HepG2 (cell line): ENCODE measurements at regions not wholly inside any gene's neighbourhood (a gene's known extent, or its start where the extent isn't known, plus 50 kb on each side); places are given as distances from the start of the nearest gene placed in this dataset.

Experiments used
- FOXK1 ChIP-seq: sonication (generic); formaldehyde crosslinking; IDR thresholded peaks from 2 replicates; pipeline ENCODE4 v1.4.0; 2020; ENCODE audit warnings: low read depth, missing genetic modification reagents, borderline replicate concordance
- FOXP1 ChIP-seq, 2 experiments: fragments of 450-650 bp in 1 of 2; IDR thresholded peaks; 2 replicates each; pipeline ENCODE4 v1.6.1; 2017 to 2018; ENCODE audit warnings: antibody characterized with exemption in 1 of 2
- MATR3 ChIP-seq: sonication (generic); formaldehyde crosslinking; IDR thresholded peaks from 2 replicates; pipeline ENCODE4 v1.4.0; 2020; ENCODE audit warnings: missing genetic modification reagents
- MED13 ChIP-seq: sonication (generic); formaldehyde crosslinking; IDR thresholded peaks from 2 replicates; pipeline ENCODE4 v1.5.0; 2020; ENCODE audit warnings: missing genetic modification reagents
- MIXL1 ChIP-seq: IDR thresholded peaks from 2 replicates; pipeline ENCODE4 v1.6.1; 2016
- NCOA2 ChIP-seq: sonication (generic); formaldehyde crosslinking; IDR thresholded peaks from 2 replicates; pipeline ENCODE4 v1.8.0; 2022; ENCODE audit warnings: inconsistent platforms
- NCOR1 ChIP-seq: fragments of 200-600 bp; sonication (generic); IDR thresholded peaks from 2 replicates; pipeline ENCODE4 v1.7.0; 2017; ENCODE audit warnings: antibody characterized with exemption, low read length, borderline replicate concordance
- NR2C2 ChIP-seq: sonication (generic); formaldehyde crosslinking; IDR thresholded peaks from 2 replicates; pipeline ENCODE4 v1.4.0; 2020; ENCODE audit warnings: missing genetic modification reagents, mild to moderate bottlenecking, moderate library complexity, borderline replicate concordance
- ONECUT2 ChIP-seq: sonication (generic); formaldehyde crosslinking; IDR thresholded peaks from 2 replicates; pipeline ENCODE4 v1.4.0; 2020; ENCODE audit warnings: missing genetic modification reagents
- PLRG1 ChIP-seq: fragments of 450-650 bp; conservative IDR thresholded peaks from 2 replicates; pipeline ENCODE4 v1.6.1; 2016
- RARA ChIP-seq: IDR thresholded peaks from 2 replicates; pipeline ENCODE4 v1.6.1; 2016; ENCODE audit warnings: missing genetic modification reagents, missing compliant biosample characterization
- SOX13 ChIP-seq, 3 experiments: fragments of 450-650 bp in 1 of 3; sonication (generic) in 1 of 3; formaldehyde crosslinking in 1 of 3; IDR thresholded peaks in 2 of 3; conservative IDR thresholded peaks in 1 of 3; 2 replicates each; pipeline versions ENCODE4 v1.5.0 to v1.6.1; 2016 to 2020; ENCODE audit warnings: antibody characterized with exemption in 1 of 3, mild to moderate bottlenecking in 1 of 3, missing compliant biosample characterization in 1 of 3, missing genetic modification reagents in 1 of 3, moderate library complexity in 1 of 3
- ZBTB8A ChIP-seq: sonication (generic); formaldehyde crosslinking; IDR thresholded peaks from 2 replicates; pipeline ENCODE4 v1.4.0; 2020; ENCODE audit warnings: mild to moderate bottlenecking, low read depth, missing genetic modification reagents, borderline replicate concordance
- ZNF264 ChIP-seq: sonication (generic); formaldehyde crosslinking; IDR thresholded peaks from 2 replicates; pipeline ENCODE4 v1.4.0; 2020; ENCODE audit warnings: missing genetic modification reagents
- ZNF546 ChIP-seq: sonication (generic); formaldehyde crosslinking; conservative IDR thresholded peaks from 2 replicates; pipeline ENCODE4 v1.8.1; 2023; ENCODE audit warnings: mild to moderate bottlenecking, missing genetic modification reagents
- ZNF891 ChIP-seq: sonication (generic); formaldehyde crosslinking; IDR thresholded peaks from 2 replicates; pipeline ENCODE4 v1.5.0; 2020; ENCODE audit warnings: mild to moderate bottlenecking, missing genetic modification reagents
- TF ChIP-seq, protein P1 (sequence below): sonication (generic); formaldehyde crosslinking; IDR thresholded peaks from 2 replicates; pipeline ENCODE4 v1.5.1; 2020; ENCODE audit warnings: mild to moderate bottlenecking, missing genetic modification reagents, borderline replicate concordance
- TF ChIP-seq, protein P2 (sequence below): IDR thresholded peaks from 2 replicates; pipeline ENCODE4 v1.6.1; 2016; ENCODE audit warnings: control low read depth
- TF ChIP-seq, protein P3 (sequence below): sonication (generic); formaldehyde crosslinking; IDR thresholded peaks from 2 replicates; pipeline ENCODE4 v1.4.0; 2020; ENCODE audit warnings: missing genetic modification reagents, borderline replicate concordance

DNA sequence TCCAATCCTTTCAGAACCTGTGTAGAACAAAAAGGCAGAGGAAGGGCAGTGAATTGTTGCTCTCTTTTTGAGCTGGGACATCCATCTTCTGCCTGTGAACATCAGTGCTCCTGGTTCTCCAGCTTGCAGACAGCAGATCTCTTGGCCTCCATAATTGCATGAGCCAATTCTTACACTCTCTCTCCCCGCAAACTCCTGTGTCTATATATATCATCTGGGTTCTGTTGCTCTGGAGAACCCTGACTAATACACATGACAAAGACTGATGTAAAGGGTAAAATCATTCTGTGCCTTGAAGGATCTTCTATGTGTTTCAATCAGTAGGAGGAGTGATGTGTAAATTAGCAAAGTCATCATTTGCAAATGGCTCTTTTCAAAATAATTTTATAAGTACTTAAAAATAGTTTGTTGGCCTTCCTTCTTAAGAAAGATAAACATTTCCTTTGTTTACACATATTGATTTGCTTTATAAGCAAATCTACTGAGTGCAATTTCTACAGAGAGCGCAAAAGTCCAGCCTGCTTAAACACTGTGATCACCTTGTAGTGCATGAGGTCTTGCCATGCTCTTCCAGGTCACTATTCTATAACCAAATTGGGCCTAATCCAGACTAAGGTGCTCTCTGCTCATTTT, 154.9 kb upstream of the ANKRD28 start (continued):
- TF ChIP-seq, protein P1, sequence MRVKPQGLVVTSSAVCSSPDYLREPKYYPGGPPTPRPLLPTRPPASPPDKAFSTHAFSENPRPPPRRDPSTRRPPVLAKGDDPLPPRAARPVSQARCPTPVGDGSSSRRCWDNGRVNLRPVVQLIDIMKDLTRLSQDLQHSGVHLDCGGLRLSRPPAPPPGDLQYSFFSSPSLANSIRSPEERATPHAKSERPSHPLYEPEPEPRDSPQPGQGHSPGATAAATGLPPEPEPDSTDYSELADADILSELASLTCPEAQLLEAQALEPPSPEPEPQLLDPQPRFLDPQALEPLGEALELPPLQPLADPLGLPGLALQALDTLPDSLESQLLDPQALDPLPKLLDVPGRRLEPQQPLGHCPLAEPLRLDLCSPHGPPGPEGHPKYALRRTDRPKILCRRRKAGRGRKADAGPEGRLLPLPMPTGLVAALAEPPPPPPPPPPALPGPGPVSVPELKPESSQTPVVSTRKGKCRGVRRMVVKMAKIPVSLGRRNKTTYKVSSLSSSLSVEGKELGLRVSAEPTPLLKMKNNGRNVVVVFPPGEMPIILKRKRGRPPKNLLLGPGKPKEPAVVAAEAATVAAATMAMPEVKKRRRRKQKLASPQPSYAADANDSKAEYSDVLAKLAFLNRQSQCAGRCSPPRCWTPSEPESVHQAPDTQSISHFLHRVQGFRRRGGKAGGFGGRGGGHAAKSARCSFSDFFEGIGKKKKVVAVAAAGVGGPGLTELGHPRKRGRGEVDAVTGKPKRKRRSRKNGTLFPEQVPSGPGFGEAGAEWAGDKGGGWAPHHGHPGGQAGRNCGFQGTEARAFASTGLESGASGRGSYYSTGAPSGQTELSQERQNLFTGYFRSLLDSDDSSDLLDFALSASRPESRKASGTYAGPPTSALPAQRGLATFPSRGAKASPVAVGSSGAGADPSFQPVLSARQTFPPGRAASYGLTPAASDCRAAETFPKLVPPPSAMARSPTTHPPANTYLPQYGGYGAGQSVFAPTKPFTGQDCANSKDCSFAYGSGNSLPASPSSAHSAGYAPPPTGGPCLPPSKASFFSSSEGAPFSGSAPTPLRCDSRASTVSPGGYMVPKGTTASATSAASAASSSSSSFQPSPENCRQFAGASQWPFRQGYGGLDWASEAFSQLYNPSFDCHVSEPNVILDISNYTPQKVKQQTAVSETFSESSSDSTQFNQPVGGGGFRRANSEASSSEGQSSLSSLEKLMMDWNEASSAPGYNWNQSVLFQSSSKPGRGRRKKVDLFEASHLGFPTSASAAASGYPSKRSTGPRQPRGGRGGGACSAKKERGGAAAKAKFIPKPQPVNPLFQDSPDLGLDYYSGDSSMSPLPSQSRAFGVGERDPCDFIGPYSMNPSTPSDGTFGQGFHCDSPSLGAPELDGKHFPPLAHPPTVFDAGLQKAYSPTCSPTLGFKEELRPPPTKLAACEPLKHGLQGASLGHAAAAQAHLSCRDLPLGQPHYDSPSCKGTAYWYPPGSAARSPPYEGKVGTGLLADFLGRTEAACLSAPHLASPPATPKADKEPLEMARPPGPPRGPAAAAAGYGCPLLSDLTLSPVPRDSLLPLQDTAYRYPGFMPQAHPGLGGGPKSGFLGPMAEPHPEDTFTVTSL = peak; percentile 48; the same call in 1 of the 2 replicates
- TF ChIP-seq PLRG1 = no peak
- no peak for TF ChIP-seq MATR3 (CRISPR knock-in tag)
- peak; percentile 38; the same call in 1 of the 2 replicates for TF ChIP-seq MIXL1 (CRISPR knock-in tag)
- 0 out of 2 replicates have a peak, but pooled peaks have one; percentile 12 for TF ChIP-seq RARA
- peak; percentile 83 for TF ChIP-seq ONECUT2 (CRISPR knock-in tag)
- peak; percentile 51; the same call in 1 of the 2 replicates for TF ChIP-seq NCOR1
- TF ChIP-seq, protein P2, sequence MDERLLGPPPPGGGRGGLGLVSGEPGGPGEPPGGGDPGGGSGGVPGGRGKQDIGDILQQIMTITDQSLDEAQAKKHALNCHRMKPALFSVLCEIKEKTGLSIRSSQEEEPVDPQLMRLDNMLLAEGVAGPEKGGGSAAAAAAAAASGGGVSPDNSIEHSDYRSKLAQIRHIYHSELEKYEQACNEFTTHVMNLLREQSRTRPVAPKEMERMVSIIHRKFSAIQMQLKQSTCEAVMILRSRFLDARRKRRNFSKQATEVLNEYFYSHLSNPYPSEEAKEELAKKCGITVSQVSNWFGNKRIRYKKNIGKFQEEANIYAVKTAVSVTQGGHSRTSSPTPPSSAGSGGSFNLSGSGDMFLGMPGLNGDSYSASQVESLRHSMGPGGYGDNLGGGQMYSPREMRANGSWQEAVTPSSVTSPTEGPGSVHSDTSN = no peak
- TF ChIP-seq ZNF264 (CRISPR knock-in tag) = no peak
- no peak for TF ChIP-seq FOXP1 (IDR thresholded peaks at IDR 0.05)
- peak; percentile 70; the same call in 1 of the 2 replicates for TF ChIP-seq FOXP1 (CRISPR knock-in tag; IDR thresholded peaks at IDR 0.05)
- no peak for TF ChIP-seq MED13 (CRISPR knock-in tag)
- TF ChIP-seq, protein P3, sequence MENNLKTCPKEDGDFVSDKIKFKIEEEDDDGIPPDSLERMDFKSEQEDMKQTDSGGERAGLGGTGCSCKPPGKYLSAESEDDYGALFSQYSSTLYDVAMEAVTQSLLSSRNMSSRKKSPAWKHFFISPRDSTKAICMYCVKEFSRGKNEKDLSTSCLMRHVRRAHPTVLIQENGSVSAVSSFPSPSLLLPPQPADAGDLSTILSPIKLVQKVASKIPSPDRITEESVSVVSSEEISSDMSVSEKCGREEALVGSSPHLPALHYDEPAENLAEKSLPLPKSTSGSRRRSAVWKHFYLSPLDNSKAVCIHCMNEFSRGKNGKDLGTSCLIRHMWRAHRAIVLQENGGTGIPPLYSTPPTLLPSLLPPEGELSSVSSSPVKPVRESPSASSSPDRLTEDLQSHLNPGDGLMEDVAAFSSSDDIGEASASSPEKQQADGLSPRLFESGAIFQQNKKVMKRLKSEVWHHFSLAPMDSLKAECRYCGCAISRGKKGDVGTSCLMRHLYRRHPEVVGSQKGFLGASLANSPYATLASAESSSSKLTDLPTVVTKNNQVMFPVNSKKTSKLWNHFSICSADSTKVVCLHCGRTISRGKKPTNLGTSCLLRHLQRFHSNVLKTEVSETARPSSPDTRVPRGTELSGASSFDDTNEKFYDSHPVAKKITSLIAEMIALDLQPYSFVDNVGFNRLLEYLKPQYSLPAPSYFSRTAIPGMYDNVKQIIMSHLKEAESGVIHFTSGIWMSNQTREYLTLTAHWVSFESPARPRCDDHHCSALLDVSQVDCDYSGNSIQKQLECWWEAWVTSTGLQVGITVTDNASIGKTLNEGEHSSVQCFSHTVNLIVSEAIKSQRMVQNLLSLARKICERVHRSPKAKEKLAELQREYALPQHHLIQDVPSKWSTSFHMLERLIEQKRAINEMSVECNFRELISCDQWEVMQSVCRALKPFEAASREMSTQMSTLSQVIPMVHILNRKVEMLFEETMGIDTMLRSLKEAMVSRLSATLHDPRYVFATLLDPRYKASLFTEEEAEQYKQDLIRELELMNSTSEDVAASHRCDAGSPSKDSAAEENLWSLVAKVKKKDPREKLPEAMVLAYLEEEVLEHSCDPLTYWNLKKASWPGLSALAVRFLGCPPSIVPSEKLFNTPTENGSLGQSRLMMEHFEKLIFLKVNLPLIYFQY (CRISPR knock-in tag) = 0 out of 2 replicates have a peak, but pooled peaks have one; percentile 30
- TF ChIP-seq FOXK1 (CRISPR knock-in tag) = 0 out of 2 replicates have a peak, but pooled peaks have one; percentile 15
- 0 out of 2 replicates have a peak, but pooled peaks have one; percentile 20 for TF ChIP-seq NR2C2 (CRISPR knock-in tag)
- 0 out of 2 replicates have a peak, but pooled peaks have one; percentile 17 for TF ChIP-seq NCOA2 (CRISPR knock-in tag)
- no peak for TF ChIP-seq ZNF546 (CRISPR knock-in tag)
- TF ChIP-seq ZBTB8A (CRISPR knock-in tag) = no peak
- no peak for TF ChIP-seq ZNF891 (CRISPR knock-in tag)
- no peak for TF ChIP-seq SOX13 (IDR thresholded peaks at IDR 0.05)
- TF ChIP-seq SOX13 (CRISPR knock-in tag; conservative IDR thresholded peaks at IDR 0.05 in 1 of 2, IDR thresholded peaks at IDR 0.05 in 1 of 2) = peak in 1 of 2 experiments; percentile 55; a peak in 2 of 4 replicates
